ENCODE measurements at regions not wholly inside any gene's neighbourhood (a gene's known extent, or its start where the extent isn't known, plus 50 kb on each side); places are given as distances from the start of the nearest gene placed in this dataset.

DNA sequence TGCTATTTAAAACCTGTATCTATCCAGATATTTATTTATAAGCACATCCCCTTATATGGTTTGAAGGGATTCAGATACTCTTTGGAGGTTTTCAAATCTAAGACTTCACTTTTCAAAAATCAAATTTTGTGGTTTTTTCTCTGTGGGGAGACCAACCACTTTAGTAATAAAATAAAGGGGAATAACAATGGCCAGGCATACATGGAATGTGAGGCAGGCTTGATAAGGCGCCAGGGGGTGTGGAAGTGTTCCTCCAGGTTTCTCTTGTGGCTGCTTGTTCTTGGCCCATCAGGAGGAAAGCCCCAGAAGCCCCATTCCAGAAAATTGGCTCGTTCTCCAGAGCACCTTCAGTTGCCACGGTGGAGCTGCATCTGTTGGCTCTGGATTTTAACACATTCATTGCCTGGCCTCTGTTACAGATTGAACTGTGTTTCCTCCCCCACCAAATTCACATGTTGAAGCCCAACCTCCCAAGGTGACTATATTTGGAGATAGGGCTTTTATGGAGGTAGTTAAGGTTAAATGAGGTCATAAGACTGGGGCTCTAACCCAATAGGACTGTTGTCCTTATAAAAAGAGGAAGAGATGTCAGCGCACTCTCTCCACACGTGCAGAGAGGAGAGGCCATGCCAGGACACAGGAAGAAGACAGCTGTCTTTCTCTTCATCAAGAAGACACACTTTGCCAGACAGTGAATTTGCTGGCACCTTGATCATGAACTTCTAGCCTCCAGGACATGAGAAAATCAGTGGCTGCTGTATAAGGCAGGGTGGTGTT, 195.9 kb downstream of the TMEM38B start:
- TF ChIP-seq POLR2AphosphoS5 (IDR thresholded peaks at IDR 0.05) (no peak), POLR2A (IDR thresholded peaks at IDR 0.05) (no peak)
- TF ChIP-seq, protein P1, sequence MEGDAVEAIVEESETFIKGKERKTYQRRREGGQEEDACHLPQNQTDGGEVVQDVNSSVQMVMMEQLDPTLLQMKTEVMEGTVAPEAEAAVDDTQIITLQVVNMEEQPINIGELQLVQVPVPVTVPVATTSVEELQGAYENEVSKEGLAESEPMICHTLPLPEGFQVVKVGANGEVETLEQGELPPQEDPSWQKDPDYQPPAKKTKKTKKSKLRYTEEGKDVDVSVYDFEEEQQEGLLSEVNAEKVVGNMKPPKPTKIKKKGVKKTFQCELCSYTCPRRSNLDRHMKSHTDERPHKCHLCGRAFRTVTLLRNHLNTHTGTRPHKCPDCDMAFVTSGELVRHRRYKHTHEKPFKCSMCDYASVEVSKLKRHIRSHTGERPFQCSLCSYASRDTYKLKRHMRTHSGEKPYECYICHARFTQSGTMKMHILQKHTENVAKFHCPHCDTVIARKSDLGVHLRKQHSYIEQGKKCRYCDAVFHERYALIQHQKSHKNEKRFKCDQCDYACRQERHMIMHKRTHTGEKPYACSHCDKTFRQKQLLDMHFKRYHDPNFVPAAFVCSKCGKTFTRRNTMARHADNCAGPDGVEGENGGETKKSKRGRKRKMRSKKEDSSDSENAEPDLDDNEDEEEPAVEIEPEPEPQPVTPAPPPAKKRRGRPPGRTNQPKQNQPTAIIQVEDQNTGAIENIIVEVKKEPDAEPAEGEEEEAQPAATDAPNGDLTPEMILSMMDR (IDR thresholded peaks at IDR 0.05) = no peak
